ENCODE measurements at regions not wholly inside any gene's neighbourhood (a gene's known extent, or its start where the extent isn't known, plus 50 kb on each side); places are given as distances from the start of the nearest gene placed in this dataset.

- TF ChIP-seq REST (IDR thresholded peaks at IDR 0.05; ENCODE audit: low read depth, low read length), result no peak
Measured at GRCh38 chrX:39401483-39402110, 600.3 kb downstream of the MID1IP1 start (continued).

- H4K20me1 ChIP-seq (ENCODE audit: insufficient read depth), result no peaks in the 10 kb centered on the region
- no peaks in the 10 kb centered on the region for H3K36me3 ChIP-seq (replicated peaks in 1 of 2; ENCODE audit: control insufficient read depth in 1 of 2, insufficient read depth in 2 of 2, low read length in 1 of 2)
- H2AFZ ChIP-seq (ENCODE audit: low read depth), result no peak overlapping the region
- no peak overlapping the region for H3K4me3 ChIP-seq (ENCODE audit: low read depth in 2 of 2, low read length in 1 of 2)
- no peak for TF ChIP-seq YY1 (IDR thresholded peaks at IDR 0.05; ENCODE audit: low read depth)
- no peak for TF ChIP-seq EZH2phosphoT487 (IDR thresholded peaks at IDR 0.05; ENCODE audit: borderline replicate concordance, low read depth)
- TF ChIP-seq SMC3 (IDR thresholded peaks at IDR 0.05; ENCODE audit: low read depth, low read length), result no peak
- no peak for TF ChIP-seq RCOR1 (IDR thresholded peaks at IDR 0.05; ENCODE audit: low read length)
- no peak for TF ChIP-seq ELF1 (IDR thresholded peaks at IDR 0.05)
- no peak for TF ChIP-seq POLR2AphosphoS5 (IDR thresholded peaks at IDR 0.05; ENCODE audit: low read depth, low read length)
- TF ChIP-seq JUND (IDR thresholded peaks at IDR 0.05), result no peak
- TF ChIP-seq GATA2 (CRISPR knock-in tag; IDR thresholded peaks at IDR 0.05), result no peak
- no peak for TF ChIP-seq TAF1 (IDR thresholded peaks at IDR 0.05; ENCODE audit: borderline replicate concordance, low read depth, low read length)
- no peak for TF ChIP-seq RXRA (IDR thresholded peaks at IDR 0.05; ENCODE audit: borderline replicate concordance, low read depth)
- TF ChIP-seq USF1 (IDR thresholded peaks at IDR 0.05; ENCODE audit: borderline replicate concordance, low read depth), result no peak
- no peak for TF ChIP-seq GABPA (IDR thresholded peaks at IDR 0.05; ENCODE audit: low read depth)
- TF ChIP-seq NFIC (IDR thresholded peaks at IDR 0.05; ENCODE audit: borderline replicate concordance), result no peak
- no peak for TF ChIP-seq IRF3 (IDR thresholded peaks at IDR 0.05; ENCODE audit: low read depth, low read length)
- TF ChIP-seq FOSL2 (IDR thresholded peaks at IDR 0.05; ENCODE audit: borderline replicate concordance, low read depth), result no peak
- TF ChIP-seq FOXJ3 (CRISPR knock-in tag; IDR thresholded peaks at IDR 0.05), result no peak
- no peak for TF ChIP-seq RAD21 (IDR thresholded peaks at IDR 0.05; ENCODE audit: low read length)
- no peak for TF ChIP-seq MXI1 (IDR thresholded peaks at IDR 0.05; ENCODE audit: low read depth, low read length)
- TF ChIP-seq NRF1 (IDR thresholded peaks at IDR 0.05; ENCODE audit: low read depth, low read length), result no peak
- CTCF ChIA-PET, result no interaction called here
- H3F3A ChIP-seq (replicated peaks; ENCODE audit: insufficient read depth), result no peaks in the 10 kb centered on the region
- no peak overlapping the region for H3K4me2 ChIP-seq
- no peak overlapping the region for H3K27ac ChIP-seq (ENCODE audit: low read depth in 2 of 2, low read length in 1 of 2)
- H3K9ac ChIP-seq, result no peak overlapping the region
- 39% methylated on average over 5 of the region's 5 CpGs for WGBS (ENCODE audit: low lambda C conversion rate)
- no peaks in the 10 kb centered on the region for H3K9me2 ChIP-seq
- H3K27me3 ChIP-seq (ENCODE audit: insufficient read depth), result no peaks in the 10 kb centered on the region; the same call in 1 of the 2 replicates
- no peaks in the 10 kb centered on the region for H3K9me3 ChIP-seq
- POLR2A ChIA-PET, result no interaction called here
- H3K4me1 ChIP-seq (ENCODE audit: control insufficient read depth in 1 of 2, insufficient read depth in 2 of 2, low read depth in 1 of 2, low read length in 1 of 2), result peaks cover 0 to 3% of the 10 kb centered on the region in 2 experiments; a peak in 1 of 4 replicates
- no peaks in the 10 kb centered on the region for H3K79me2 ChIP-seq (ENCODE audit: insufficient read depth)
- DNase-seq, result no peak
Measured at GRCh38 chrX:39402158-39402557, 600.9 kb downstream of the MID1IP1 start.
